ENCODE measurements at regions not wholly inside any gene's neighbourhood (a gene's known extent, or its start where the extent isn't known, plus 50 kb on each side); places are given as distances from the start of the nearest gene placed in this dataset.

DNA sequence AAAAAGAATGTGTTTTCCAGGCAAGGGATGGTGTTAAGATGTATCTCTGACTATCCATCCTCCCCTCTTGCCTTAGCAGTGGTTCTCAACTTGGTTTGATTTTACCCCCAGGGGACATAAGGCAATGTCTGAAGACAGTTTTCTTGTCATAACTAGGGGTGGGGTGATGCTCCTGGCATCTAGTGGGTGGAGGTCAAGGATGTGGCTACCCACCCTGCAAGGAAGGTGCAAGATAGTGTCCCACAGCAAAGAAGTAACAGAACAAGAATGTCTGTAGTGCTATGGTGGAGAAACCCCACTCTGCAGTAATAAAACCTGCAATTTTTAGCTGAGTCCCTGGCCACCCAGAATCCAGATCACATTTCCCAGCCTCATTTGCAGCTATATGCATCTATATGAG, 81.2 kb upstream of the TBL1X start:
- TF ChIP-seq, protein P1, sequence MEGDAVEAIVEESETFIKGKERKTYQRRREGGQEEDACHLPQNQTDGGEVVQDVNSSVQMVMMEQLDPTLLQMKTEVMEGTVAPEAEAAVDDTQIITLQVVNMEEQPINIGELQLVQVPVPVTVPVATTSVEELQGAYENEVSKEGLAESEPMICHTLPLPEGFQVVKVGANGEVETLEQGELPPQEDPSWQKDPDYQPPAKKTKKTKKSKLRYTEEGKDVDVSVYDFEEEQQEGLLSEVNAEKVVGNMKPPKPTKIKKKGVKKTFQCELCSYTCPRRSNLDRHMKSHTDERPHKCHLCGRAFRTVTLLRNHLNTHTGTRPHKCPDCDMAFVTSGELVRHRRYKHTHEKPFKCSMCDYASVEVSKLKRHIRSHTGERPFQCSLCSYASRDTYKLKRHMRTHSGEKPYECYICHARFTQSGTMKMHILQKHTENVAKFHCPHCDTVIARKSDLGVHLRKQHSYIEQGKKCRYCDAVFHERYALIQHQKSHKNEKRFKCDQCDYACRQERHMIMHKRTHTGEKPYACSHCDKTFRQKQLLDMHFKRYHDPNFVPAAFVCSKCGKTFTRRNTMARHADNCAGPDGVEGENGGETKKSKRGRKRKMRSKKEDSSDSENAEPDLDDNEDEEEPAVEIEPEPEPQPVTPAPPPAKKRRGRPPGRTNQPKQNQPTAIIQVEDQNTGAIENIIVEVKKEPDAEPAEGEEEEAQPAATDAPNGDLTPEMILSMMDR (IDR thresholded peaks at IDR 0.05; ENCODE audit: insufficient read depth, low read depth, low read length, missing control alignments), result no peak
- no peak overlapping the region for H3K4me3 ChIP-seq (ENCODE audit: low read depth, low read length)
- DNase-seq (ENCODE audit: low read depth), result no peak

DNA sequence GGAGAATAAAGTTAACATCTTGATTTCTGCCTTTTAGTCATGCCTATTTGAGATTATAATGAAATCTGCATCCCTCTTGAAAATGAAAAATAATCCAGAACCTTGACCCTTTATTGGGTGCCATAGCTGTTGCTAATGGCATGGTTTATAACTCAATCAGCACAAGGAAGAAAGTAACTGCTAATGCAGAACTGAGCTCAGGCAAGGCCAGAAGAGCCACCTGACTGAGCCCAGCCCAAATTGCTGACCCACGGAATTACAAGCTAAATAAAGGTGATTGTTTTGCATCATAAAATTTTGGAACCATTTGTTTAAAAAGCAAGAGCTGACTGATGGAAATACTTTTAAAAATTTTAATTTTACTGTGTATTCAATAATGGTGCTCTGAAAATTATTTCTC, 76.4 kb upstream of the TBL1X start:
- TF ChIP-seq, protein P1 (IDR thresholded peaks at IDR 0.05; ENCODE audit: insufficient read depth, low read depth, low read length, missing control alignments), result no peak
- H3K4me3 ChIP-seq (ENCODE audit: low read depth, low read length), result no peak overlapping the region
- DNase-seq (ENCODE audit: low read depth), result no peak

DNA sequence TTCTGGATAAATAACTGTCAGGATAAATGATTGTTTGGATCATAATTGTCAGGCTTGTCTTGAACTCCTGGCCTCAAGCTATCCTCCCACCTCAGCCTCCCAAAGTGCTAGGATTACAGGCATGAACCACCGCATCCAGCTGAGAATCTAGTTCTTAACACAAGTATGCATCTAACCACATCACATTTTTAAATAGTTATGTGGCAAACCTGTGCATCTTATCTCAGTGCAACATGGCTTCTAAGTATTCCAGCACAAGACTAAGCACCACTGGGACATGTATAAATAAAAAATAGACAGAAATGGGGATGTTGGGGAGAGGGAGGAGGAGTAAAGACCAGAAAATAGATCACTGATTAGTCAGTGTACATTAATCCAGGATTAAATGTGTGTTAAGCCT, 74.7 kb upstream of the TBL1X start:
- TF ChIP-seq, protein P1 (IDR thresholded peaks at IDR 0.05; ENCODE audit: insufficient read depth, low read depth, low read length, missing control alignments), result no peak
- DNase-seq (ENCODE audit: low read depth), result no peak
- no peak overlapping the region for H3K4me3 ChIP-seq (ENCODE audit: low read depth, low read length)

DNA sequence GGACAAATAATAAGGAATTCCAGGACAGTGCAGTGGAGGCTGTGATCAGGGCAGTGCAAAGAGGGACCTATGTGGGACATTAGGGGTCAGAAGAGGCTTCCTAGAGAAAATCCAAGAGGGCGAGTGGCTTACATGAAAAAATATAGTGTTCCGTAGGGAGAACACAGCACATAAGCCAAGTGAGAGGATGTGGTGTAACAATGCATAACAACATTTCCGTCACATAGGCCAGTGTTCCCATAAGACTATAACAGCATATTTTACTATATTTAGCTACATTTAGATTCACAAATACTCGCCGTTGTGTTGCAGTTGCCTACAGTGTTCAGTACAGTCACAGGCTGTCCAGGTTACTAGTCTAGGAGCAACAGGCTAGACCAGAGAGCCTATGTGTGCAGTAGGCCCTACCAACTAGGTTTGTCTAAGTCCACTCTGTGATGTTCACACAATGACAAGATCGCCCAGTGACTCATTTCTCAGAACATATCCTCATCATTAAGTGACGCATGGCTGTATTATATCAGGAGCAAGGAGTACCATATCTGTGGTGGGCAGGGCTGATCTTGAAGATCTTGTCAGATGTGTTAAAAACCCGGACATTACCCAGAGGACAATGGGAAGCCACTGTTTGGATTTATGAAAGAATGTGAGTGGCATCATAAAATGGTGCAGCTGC, 74.0 kb upstream of the TBL1X start:
- H3K4me3 ChIP-seq (ENCODE audit: low read depth, low read length), result no peak overlapping the region
- TF ChIP-seq, protein P1 (IDR thresholded peaks at IDR 0.05; ENCODE audit: insufficient read depth, low read depth, low read length, missing control alignments), result no peak
- DNase-seq (ENCODE audit: low read depth), result no peak

DNA sequence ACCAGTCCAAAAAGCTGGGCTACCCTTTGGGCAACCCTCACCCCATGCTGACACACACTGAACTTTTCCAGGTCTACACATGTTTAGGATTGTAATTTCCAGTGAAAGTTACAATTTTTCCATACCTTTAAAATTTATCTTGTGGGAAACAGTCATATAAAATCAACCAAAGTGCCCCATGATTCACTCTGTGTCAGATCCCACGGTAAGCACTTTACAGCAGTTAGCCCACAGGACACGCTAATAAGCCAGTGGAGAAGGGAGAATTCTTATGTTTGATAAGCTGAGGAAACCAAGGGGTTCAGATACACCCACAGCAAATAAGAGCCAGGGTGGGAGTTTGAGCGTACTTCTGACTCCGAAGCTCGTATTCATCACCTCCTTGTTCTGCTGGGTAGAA, 72.4 kb upstream of the TBL1X start:
- no peak overlapping the region for H3K4me3 ChIP-seq (ENCODE audit: low read depth, low read length)
- no peak for DNase-seq (ENCODE audit: low read depth)
- TF ChIP-seq, protein P1 (IDR thresholded peaks at IDR 0.05; ENCODE audit: insufficient read depth, low read depth, low read length, missing control alignments), result no peak

DNA sequence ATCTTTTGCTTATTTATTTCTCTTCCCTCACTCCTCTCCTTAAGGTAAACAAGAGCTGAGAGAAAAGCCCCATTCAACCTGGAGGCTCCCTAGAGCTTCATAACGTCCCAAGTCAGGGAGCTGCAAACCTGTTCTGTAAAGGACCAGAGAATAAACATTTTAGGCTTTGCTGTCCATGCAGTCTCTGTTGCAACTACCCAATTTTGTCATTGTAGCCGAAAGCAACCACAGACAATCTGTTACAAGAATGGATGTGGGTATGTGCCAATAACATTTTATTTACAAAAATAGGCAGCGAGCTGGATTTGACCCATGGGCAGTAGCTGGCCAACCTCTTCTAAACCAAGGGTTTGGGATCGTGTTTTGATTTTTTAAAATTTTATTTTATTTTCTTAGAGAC, 71.3 kb upstream of the TBL1X start:
- TF ChIP-seq, protein P1 (IDR thresholded peaks at IDR 0.05; ENCODE audit: insufficient read depth, low read depth, low read length, missing control alignments), result no peak
- DNase-seq (ENCODE audit: low read depth), result no peak
- H3K4me3 ChIP-seq (ENCODE audit: low read depth, low read length), result no peak overlapping the region

DNA sequence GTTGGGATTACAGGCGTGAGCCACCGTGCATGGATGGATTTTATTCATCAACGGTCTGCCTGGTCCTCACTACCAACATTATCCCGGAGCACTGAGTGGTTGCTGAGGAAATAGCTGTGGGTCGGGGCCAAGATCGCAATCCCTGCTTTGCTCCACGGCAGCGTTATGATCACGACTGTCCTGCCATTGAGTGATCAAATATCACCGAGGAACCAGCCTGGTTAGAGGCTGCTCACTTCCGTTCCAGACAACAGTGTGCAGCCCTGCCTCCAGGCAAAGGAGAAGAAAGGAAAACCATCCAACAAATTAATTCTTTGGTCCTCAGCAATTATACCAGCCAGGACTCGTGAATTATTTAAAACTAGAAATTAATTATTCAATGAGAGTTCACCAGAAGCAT, 70.6 kb upstream of the TBL1X start:
- TF ChIP-seq, protein P1 (IDR thresholded peaks at IDR 0.05; ENCODE audit: insufficient read depth, low read depth, low read length, missing control alignments), result no peak
- no peak overlapping the region for H3K4me3 ChIP-seq (ENCODE audit: low read depth, low read length)
- no peak for DNase-seq (ENCODE audit: low read depth)
